A172 (cell line): ENCODE measurements at regions not wholly inside any gene's neighbourhood (a gene's known extent, or its start where the extent isn't known, plus 50 kb on each side); places are given as distances from the start of the nearest gene placed in this dataset.
"Not testable (repeated sequence)": the region's sequence is repeated elsewhere in the genome, so short reads cannot be mapped to it uniquely, and the experiment has no call there.

Source experiments
- DNase-seq: peaks from one replicate; pipeline ENCODE4 v3.0.0-alpha.2; 2015; ENCODE audit warnings: low spot score

DNA sequence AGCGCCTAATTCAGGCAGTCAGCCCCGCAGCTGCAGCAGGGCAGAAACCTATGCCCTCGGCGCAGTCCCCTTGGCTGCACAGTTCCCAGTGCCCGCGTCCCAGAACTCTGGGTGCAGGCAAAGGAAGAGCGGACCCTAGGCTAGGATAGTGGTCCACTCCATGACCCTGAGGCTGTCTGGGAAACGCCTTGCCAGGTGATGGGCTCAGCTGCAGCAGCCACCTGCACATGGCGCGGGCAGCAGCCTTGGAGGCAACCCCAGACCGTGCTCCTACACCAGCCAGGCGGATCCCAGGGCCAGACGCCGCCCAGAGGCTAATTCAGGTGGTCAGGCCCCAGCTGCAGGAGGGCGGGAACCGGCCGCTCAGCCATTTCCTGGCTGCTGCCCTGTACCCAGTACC lies 83.0 kb downstream of the POTEC start:
- not testable (repeated sequence) for DNase-seq

DNA sequence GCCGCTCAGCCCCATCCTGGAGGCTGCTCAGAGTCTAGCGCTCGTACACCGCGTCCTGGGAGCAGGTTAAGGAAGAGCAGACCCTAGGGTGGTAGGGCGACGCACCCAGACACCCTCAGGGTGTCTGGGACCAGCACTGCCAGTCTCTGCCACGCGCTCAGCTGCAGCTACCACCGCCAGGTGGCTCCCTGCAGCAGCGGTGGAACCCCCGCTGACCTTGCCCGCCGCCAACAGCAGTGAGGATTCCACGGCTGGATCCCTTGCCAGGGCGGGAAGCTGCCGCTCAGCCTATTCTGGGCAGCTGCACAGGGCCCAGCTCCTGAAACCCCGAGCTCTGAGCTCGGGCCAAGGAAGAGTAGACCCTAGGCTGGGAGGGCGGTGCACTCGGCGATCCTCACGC lies 83.6 kb downstream of the POTEC start:
- not testable (repeated sequence) for DNase-seq

DNA sequence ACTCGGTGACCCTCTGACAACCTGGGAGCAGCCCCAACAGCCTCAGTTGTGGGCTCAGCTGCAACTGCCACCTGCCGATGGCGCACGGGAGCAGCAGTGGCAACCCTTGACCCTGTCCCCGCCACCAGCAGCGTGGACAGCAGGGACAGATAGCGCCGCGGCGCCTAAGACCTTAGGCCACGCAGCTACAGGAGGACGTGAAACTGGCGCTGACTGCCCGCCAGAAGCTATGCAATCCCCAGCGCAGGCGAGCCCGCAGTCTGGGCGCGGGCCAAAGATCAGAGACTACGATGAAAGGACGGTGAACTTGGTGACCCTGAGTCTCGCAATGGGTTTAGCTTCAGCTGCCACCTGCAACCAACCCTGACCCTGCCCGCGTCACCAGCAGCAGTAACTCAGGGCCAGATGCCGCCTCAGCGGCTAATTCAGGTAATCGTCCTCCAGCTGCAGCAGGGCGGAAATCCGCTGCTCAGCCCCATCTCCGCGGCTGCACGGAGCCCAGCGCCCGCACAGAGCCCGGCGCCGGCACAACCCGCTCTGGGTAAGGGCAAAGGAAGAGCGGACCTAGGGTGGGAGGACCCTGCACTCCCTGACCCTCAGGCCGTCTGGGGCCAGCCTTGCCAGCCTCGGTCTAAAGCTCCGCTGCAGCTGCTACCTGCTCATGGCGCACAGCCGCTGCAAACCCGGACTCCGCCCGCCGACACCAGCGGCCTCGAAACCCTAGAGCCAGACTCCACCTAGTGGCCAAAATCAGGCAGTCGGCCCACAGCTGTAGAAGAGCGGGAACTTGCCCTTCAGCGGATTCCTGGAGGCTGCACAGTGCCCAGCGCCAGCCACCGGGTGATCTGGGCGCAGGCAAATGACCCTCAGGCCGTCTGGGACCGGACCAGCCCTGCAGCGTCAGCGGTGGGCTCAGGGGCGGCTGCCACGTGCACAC lies 85.1 kb downstream of the POTEC start:
- not testable (repeated sequence) for DNase-seq

DNA sequence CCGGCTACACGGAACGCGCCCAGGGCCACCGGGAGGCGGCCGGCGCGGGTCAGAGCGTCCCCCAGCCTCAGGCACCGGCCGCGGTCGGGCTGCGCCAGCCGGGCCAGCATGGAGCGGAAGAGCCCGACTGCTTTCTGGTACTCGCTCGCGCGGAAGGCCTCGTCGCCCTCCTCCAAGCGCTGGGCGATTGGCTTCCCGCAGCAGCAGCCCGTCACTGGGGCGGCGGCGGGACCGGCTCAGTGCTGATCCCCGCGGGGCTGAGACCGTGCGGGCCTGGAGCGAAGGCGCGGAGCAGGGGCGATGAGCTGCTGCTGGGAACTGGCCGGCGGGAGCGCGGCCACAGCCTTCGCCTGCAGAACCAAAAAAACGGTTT lies 92.8 kb downstream of the POTEC start:
- DNase-seq = not testable (repeated sequence)

DNA sequence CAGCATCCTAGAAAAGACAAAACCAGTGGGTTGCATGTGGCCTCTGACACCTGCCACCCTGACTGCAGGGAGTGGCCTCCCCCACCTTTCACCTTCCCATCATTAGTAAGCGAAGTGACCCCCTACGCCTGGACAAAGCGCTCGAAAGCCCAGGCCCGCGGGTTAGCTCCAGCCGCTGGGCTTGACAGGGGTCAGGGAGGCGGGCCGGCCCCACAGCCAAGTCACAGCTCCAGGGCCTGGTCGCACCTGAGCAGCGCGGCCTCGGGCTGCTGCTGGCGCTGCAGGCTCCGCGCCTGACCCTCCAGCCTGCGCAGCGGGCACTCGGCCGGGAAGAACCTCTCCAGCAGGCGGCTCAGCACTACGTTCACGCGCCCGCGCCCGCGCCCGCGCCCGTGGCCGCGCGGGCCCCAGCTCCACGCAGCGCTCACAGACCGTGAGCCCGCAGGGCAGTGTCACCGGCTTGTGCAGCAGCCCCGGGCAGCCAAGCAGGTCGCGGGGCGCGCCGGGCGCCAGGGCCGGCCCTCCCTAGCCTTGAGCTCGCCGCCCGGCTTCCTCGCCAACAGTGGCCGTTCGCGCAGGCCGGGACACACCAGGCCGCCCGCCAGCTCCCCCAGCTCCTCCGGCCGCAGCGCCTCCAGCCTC lies 93.3 kb downstream of the POTEC start:
- not testable (repeated sequence) for DNase-seq

DNA sequence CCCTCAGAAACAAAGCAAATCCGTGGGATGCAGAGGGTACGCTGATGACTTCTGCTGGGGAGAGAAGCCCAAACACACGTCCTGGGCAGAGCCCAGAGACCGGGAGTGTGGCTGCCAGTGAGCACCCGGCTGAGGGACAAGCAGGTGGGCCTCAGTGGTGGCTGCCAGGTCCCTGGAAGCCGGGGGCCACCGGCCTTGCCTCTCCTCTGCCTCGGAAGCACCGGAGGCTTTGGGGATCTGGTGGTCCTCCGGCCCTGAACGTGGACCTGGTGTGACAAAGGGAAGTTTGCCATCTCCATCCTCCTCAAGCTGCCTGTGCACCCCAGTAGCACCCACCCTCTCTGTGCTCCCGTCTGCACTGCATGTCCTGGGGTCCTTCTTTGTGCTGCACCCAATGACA lies 94.3 kb downstream of the POTEC start:
- not testable (repeated sequence) for DNase-seq

DNA sequence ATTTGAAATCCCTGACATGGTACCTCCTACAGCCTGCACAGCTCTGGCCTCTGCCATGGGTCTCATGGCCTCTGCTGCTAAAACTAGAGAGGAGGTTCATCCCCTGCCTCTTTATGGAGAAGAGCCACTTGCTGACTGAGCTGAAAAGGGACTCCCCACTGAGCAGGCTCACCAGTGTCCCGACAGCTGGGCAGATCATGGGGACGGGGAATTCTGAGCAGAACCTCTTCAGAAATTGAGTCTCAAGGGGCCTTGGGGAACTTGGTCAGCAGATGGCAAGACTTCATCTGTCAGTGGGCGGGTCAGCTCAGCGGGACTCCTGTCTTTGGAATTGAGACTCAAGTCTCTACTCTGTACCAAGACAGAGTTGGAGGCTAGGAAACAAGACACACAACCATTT lies 95.7 kb downstream of the POTEC start:
- not testable (repeated sequence) for DNase-seq

DNA sequence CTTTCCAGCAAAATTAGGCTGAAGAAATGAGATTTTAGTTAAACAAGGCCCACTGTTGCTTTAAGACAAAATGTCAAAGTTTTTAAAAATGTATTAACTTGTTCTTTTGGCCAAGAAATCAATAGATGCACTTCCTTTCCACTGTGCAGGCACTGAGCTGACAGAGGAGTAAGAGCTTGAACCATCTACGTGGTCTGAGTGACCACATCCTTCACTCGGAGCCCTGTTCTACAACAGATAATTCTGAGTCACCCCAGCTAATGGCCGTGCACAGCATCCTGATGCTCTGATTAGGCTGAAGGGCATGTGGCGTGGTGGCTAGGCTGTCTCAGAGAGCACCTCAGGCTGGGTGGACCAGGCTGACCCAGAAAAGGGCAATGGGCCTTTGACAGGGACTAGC lies 107.9 kb downstream of the POTEC start:
- peak; percentile 37 for DNase-seq

DNA sequence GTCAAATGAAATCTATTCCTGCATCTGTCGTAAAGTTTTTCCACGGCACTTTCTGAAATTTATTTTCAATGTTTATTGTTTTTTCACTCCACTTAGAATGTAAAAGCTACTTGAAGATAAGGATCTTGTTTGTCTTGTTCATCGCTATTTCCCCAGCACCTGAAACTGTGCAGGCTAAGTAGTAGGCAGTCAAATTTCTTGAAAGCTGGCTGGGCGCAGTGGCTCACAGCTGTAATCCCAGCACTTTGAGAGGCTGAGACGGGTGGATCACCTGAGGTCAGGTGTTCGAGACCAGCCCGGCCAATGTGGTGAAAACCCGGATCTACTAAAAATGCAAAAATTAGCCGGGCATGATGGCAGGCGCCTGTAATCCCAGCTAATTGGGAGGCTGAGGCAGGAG lies 111.0 kb downstream of the POTEC start:
- DNase-seq = not testable (repeated sequence)

DNA sequence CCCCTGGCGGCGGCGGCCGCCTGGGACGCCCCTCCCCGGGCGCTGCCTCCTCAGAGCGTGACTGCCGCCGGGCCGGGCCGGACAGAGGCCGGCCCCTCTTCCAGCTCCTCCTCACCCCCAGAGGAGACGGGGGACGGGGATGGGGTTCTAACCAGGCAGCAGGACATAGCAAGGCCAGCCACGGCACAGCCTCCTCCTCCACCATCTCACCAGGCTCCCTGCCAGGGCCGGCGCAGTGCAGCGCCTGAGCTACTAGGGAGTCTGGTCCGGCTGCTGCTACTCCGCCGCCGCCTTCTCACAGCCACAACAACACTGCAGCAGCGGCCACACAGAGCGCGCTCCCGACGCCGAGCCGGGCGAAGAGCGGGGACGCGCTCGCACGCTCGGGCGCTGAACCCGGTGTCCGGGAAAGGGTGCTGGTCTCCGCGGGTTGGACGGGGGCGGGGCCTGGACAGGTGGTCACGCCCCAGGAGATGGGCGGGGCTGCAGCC lies 112.3 kb downstream of the POTEC start:
- not testable (repeated sequence) for DNase-seq

DNA sequence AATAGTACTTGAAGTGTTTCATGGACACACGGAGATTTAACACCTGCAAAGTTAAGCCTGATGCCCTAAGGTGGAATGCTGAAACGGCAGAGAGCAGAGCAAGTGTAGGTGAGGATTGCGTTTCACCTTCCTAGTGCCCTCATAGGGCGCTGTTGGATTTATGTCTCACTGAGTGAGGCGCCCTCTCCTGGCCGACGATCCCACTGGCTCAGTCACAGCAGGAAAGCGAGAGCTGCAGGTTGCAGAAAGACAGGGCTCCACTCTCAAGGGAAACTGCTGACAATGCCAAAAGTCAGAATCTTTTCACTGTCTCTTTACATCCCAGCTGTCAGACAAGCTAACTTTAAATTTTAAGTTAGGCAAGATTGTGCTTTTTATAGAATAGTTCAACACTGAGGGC lies 127.6 kb downstream of the POTEC start:
- peak; percentile 43 for DNase-seq

DNA sequence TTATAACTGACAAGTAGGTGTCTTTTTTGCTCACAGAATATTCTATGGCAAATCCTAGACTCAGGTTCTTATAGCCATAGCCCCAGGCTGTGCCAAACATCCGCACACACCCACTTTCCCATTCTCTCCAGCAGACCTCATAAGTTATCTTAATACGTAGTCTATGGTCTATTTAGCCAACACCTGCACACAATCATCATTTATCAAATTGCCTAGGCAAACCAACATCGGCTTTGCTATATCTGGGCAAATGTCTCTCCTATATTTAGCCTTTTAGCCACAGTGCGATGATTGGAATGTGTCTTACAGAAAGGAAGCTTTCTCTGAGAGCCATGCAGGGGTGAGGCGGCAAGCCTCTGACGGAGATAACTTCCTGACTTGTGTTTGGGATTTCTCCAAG lies 128.0 kb downstream of the POTEC start:
- DNase-seq = peak; percentile 54

DNA sequence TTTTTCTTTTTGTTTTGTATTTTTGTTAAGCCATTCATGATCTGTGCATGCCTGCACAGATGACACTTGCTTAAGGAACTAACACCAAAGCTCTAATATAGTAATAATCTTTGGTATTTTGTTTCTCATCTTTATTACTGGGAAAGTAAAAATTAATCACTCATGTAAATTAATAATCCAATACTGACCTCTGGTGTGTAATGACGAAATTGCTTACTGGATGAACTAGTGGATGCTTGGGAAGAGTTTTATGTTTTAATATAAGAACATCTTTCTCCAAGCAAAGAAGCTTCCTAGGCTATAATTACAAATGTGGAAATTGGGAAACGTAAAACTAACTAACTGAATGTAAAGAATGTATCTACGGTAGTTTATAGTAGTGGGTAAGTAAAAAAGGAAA lies 147.9 kb downstream of the POTEC start:
- DNase-seq = not testable (repeated sequence)

DNA sequence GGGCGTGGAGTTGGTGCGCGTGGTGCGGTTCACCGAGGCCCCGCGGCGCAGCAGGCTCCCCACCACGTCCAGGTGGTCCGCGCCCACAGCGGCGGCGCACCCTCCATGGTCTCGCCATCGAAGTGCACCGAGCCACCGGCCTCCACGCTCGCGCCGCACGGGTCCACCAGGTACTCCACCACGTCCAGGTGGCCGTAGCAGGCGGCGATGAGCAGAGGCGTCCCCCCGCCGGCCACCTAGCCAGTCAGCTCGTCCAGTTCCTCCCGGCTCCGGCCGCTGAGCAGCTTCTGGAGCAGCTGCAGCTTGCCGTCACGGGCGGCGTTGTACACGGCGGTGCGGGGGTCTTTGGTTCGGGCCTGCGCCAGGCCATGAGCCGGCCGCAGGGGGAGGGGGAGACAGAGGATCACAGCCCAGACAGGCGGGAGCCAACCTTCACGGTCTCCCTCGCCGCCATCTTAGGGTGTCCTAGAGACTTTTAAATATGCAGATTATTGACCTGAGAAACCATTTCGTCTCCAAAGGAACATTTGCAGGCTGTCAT lies 149.8 kb downstream of the POTEC start:
- not testable (repeated sequence) for DNase-seq

DNA sequence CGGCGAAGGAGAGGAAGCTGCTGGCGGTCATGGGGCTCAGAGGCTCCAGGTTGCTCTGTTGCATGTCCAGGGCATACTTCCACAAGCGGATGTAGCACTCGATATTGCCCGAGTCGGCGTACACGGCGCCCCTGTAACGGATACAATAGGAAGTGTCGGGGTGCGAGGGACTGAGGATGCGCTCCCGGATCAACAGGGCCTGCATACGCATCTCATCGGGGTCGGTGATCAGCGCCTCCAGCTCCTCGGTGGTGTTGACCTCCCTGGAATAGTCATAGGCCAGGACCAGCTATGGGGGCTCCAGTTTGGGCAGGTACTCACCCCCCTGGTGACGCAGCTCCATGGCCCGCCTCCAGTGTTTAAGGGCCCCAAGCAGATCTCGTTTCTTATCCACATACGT lies 150.8 kb downstream of the POTEC start:
- DNase-seq = not testable (repeated sequence)

DNA sequence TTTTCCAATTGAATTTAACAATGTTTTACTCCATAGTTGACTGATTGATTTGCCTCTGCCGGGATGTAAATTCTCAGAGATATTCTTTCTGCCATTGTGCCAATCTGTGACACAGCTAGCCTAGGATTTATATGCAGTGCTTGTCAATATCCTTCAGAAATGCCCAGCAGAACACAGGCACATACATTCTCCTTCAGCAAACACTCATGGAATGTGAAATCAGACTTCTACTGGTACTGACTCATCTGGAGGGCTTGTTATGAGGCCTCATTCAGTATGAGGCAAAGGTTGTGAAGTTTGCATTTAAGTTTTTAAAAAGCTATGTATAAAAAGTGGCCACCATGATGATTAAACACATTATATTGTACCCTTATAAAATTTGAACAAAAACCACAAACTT lies 158.4 kb downstream of the POTEC start:
- DNase-seq = not testable (repeated sequence)

DNA sequence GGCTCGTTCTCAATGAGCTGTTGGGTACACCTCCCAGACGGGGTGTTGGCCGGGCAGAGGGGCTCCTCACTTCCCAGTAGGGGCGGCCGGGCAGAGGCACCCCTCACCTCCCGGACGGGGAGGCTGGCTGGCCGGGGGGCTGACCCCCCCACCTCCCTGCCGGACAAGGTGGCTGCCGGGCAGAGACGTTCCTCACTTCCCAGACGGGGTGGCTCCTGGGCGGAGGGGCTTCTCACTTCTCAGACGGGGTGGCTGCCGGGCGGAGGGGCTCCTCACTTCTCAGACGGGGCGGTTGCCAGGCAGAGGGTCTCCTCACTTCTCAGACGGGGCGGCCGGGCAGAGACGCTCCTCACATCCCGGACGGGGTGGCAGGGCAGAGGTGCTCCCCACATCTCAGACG lies 160.7 kb downstream of the POTEC start:
- not testable (repeated sequence) for DNase-seq

DNA sequence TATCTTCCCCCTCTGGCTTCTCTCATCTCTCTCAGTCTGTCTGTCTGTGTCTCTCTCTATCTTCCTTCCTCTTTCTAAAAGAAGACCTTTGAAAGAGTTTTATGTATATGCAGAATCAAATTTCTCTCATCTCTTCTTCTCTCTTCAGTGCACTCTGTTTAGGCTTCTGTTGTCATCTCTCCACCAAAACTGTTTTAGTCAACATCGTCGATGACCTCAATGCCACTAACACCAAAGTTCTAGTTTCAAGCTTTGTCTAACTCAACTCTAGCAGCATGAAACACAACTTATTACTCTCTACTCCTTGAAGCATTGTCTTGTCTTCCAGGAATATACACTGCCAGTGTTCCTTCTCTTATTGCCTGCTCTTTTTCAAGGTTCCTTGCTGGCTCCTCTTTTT lies 163.9 kb downstream of the POTEC start:
- not testable (repeated sequence) for DNase-seq

DNA sequence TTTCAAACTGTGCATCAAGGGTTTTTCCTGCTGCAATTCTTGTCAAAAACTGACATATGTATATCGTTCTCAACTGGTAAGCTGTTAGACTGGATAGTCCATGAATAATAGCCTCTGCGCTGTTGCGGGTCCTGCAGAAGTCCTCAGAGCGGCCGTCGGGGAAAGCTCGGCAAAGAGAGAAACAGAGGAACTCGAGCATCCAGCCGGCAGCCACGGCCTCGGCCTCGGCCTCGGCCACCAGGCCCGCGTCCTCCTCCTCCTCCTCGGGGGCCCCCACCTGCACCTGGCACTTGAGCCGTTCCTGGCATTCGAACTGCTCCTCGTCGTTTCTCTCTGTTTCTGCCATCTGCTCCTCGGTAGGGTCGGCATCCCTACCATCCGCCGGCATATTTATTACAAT lies 165.0 kb downstream of the POTEC start:
- DNase-seq = not testable (repeated sequence)

DNA sequence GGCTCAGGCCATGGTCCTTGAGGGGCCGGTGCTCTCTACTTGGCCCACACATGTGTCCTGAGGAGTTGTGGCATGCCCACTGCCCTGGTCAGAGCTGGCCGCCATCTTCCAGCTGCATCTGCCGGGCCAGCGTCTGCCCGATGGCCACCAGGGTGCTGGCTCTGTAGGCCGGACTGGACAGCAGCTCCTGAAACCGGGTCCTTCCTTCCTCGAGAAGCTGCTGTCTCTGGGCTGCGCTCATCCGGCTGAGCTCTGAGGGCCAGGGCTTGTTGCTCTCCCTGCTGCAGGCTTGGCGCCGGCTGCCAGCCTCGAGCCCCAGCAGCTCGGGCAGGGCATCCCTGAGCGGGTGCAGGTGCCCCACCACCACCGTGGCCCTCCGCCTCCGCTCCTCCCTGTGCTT lies 182.1 kb downstream of the POTEC start:
- not testable (repeated sequence) for DNase-seq

DNA sequence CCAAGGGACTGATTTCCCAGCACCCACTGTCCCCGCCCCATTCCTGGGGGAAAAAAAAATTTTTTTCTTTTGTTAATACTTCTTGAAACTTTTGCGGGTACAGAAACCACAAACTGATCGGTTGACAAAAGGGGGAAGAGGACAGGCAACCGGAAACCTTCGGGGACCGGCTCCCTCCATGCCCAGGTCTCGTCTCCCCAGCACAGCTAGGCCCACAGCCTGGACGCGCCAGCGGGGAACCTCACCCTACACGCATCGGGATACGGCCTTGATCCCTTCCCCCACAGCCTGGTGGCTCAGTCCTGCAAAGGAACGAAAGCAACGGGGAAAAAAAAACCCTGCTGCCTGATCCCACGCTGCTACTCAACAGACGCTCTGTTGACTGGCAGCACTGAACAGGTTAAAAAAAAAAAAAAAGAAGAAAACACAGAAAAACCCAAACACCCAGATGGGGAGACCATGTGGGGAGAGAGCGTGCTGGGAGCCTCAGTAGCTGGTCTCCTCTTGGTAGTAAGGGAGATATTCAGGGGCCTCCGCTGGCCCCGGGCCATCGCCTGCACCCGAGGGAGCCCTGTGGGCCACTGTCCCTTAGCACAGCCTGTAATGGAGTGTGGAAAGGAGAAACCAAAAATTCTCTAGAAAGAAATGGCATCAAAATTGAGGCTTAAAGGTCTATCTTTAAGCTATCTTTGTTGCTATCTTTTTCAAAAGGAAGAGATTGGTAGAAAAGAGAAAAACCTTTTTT lies 185.7 kb downstream of the POTEC start:
- not testable (repeated sequence) for DNase-seq

DNA sequence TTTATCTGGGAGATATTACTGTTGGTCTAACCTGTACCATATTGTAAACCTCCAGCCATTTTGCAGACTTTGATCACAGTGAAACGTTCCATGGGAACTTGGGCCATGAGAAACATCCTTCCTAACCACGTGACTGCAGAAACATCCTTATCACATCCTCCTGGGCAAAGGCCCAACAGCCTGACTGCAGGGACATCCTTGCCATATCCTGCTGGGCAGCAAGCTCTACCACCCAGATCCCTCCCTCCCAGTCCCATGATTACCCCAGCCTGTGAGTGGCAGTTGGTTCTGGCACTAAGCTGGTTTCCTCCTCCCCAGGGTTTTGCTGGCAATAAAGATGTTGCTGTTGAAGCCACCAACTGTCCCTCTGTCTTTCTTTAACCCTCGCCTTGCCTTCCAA lies 201.2 kb downstream of the POTEC start:
- peak; percentile 20 for DNase-seq
